Hepatocyte (in vitro differentiated cells): ENCODE measurements at regions not wholly inside any gene's neighbourhood (a gene's known extent, or its start where the extent isn't known, plus 50 kb on each side); places are given as distances from the start of the nearest gene placed in this dataset.

Source experiments
- EZH2 ChIP-seq: fragments of 200-600 bp; sonication (generic); IDR thresholded peaks from 2 replicates; pipeline ENCODE4 v1.6.1; 2016; ENCODE audit warnings: antibody characterized with exemption, mild to moderate bottlenecking, borderline replicate concordance
- EZH2phosphoT487 ChIP-seq: fragments of 200-600 bp; sonication (generic); IDR thresholded peaks from one replicate; pipeline ENCODE4 v1.6.1; 2018; ENCODE audit warnings: antibody characterized with exemption, mild to moderate bottlenecking, low read depth, moderate library complexity; ENCODE audit not compliant: unreplicated experiment, severe bottlenecking
- TF ChIP-seq, protein P1 (sequence below): fragments of 200-600 bp; sonication (generic); IDR thresholded peaks from 2 replicates; pipeline ENCODE4 v1.5.1; 2016; ENCODE audit warnings: antibody characterized with exemption, mild to moderate bottlenecking; ENCODE audit not compliant: poor library complexity

DNA sequence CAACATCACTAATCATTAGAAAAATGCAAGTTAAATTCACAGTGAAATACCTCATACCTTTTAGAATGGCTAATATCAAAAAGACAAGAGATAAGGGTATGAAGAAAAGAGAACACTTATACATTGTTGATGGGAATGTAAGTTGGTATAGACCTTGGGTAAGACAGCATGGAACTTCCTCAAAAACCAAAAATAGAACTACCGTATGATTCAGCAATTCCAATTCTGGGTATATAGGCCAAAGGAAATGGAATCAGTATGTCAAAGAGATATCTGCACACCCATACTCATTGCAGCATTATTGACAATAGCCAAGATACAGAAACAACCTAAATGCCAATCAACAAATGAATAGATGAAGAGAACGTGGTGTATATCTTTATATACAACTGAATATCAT is 166.8 kb upstream of the LRRN1 start:
- TF ChIP-seq, protein P1, sequence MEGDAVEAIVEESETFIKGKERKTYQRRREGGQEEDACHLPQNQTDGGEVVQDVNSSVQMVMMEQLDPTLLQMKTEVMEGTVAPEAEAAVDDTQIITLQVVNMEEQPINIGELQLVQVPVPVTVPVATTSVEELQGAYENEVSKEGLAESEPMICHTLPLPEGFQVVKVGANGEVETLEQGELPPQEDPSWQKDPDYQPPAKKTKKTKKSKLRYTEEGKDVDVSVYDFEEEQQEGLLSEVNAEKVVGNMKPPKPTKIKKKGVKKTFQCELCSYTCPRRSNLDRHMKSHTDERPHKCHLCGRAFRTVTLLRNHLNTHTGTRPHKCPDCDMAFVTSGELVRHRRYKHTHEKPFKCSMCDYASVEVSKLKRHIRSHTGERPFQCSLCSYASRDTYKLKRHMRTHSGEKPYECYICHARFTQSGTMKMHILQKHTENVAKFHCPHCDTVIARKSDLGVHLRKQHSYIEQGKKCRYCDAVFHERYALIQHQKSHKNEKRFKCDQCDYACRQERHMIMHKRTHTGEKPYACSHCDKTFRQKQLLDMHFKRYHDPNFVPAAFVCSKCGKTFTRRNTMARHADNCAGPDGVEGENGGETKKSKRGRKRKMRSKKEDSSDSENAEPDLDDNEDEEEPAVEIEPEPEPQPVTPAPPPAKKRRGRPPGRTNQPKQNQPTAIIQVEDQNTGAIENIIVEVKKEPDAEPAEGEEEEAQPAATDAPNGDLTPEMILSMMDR, result no peak
- TF ChIP-seq EZH2 (no peak), EZH2phosphoT487 (no peak)
